ENCODE measurements at regions not wholly inside any gene's neighbourhood (a gene's known extent, or its start where the extent isn't known, plus 50 kb on each side); places are given as distances from the start of the nearest gene placed in this dataset.

DNA sequence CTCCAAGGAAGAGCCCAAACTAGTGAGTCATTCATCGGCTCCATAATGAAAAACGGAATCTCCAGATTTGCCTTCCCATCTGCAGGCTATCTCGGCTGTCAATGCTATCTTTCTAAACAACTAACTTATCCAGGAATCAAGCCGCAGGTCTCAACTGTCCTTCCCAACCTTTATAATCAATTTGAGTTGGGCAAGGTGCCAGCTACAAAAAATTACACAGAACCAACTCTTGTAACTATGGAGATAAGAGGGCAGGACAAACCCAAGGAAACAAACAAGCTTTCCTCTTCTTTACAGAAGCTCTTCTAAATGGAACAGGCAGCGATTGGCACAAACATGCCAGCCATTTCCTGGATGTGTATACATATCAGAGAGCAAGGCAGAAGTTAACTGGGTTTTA is 61.2 kb upstream of the RAI2 start:
- DNase-seq = no peak

GRCh38 chrX:17919896-17920446 is 58.9 kb upstream of the RAI2 start:
- no peak for DNase-seq

- no peak for DNase-seq
Observed at GRCh38 chrX:17917945-17918577, 57.0 kb upstream of the RAI2 start.

- no peak for DNase-seq
Observed at GRCh38 chrX:17913801-17914200, 52.7 kb upstream of the RAI2 start.
